ENCODE measurements at regions not wholly inside any gene's neighbourhood (a gene's known extent, or its start where the extent isn't known, plus 50 kb on each side); places are given as distances from the start of the nearest gene placed in this dataset.
A peak's percentile ranks its signal among the peaks of the same experiment; 100 is the strongest.

DNA sequence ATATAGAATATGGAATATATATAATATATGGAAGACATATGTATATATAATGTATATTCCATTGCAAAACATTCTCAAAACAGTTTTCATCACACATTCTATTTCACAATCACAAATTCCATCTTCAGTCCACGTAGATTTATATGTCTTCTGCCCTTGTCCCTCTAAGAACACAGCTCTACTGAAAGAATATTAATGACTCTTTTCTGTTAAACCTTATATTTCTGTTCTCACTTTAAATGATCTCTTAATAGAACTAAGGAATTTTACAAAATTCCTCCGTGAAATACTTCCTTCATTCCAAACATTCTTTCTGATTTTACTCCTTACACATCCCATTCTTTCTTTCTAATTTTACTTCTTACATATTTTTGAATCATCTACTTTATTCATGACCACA, 1043.1 kb upstream of the PABPC4L start:
- DNase-seq (no peak), ATAC-seq (ENCODE audit: insufficient read depth, low FRiP score) (no peak)
- no peak overlapping the region for H3K27ac ChIP-seq (ENCODE audit: low read depth in 1 of 2, low read length in 1 of 2)
- H3K9me3 ChIP-seq (ENCODE audit: control insufficient read depth in 4 of 4, insufficient read depth in 3 of 4, low read length in 3 of 4), result no peaks in the 10 kb centered on the region
- H3K9ac ChIP-seq (ENCODE audit: insufficient read depth in 1 of 2, low read length in 2 of 2), result no peak overlapping the region
- H3K4me1 ChIP-seq (ENCODE audit: control insufficient read depth in 5 of 5, insufficient read depth in 5 of 5, low read length in 5 of 5), result peaks cover 0 to 3% (median 0%) of the 10 kb centered on the region in 5 donors
- no peaks in the 10 kb centered on the region for H3K27me3 ChIP-seq (ENCODE audit: control insufficient read depth in 3 of 3, insufficient read depth in 3 of 3, low read length in 2 of 3)
- 54 to 69% methylated on average over 2 of the region's 2 CpGs for WGBS, 2 donors
- TF ChIP-seq, protein P1, sequence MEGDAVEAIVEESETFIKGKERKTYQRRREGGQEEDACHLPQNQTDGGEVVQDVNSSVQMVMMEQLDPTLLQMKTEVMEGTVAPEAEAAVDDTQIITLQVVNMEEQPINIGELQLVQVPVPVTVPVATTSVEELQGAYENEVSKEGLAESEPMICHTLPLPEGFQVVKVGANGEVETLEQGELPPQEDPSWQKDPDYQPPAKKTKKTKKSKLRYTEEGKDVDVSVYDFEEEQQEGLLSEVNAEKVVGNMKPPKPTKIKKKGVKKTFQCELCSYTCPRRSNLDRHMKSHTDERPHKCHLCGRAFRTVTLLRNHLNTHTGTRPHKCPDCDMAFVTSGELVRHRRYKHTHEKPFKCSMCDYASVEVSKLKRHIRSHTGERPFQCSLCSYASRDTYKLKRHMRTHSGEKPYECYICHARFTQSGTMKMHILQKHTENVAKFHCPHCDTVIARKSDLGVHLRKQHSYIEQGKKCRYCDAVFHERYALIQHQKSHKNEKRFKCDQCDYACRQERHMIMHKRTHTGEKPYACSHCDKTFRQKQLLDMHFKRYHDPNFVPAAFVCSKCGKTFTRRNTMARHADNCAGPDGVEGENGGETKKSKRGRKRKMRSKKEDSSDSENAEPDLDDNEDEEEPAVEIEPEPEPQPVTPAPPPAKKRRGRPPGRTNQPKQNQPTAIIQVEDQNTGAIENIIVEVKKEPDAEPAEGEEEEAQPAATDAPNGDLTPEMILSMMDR (IDR thresholded peaks at IDR 0.05; ENCODE audit: control extremely low read depth, extremely low read depth), result no peak
- H3K4me3 ChIP-seq, result no peak overlapping the region
- no peaks in the 10 kb centered on the region for H3K36me3 ChIP-seq (ENCODE audit: control insufficient read depth in 4 of 4, insufficient read depth in 4 of 4, low read length in 4 of 4)

DNA sequence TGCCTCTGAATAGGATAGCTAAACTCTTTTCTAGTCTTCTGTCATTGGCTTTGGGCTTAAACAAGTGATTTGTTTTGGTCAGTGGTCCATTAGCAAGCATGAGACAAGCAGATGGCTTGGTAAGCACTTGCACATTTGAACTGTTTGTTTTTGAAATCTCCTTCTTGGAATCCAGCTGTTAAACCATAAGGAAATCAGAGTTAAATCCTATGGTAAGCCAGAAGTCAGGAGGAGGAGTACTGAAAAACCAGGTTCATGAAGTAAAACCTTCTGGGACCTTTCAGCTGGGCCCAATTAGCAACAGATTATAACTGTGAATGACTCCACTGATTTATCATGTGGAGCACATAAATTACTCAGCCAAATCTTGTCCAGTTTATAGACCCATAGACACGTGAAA, 1042.5 kb upstream of the PABPC4L start:
- WGBS, 2 donors, result 39 to 51% methylated on average over 1 of the region's 1 CpG
- no peaks in the 10 kb centered on the region for H3K9me3 ChIP-seq (ENCODE audit: control insufficient read depth in 4 of 4, insufficient read depth in 3 of 4, low read length in 3 of 4)
- TF ChIP-seq, protein P1 (IDR thresholded peaks at IDR 0.05; ENCODE audit: control extremely low read depth, extremely low read depth), result no peak
- no peak for ATAC-seq (ENCODE audit: insufficient read depth, low FRiP score)
- no peaks in the 10 kb centered on the region for H3K27me3 ChIP-seq (ENCODE audit: control insufficient read depth in 3 of 3, insufficient read depth in 3 of 3, low read length in 2 of 3)
- no peak overlapping the region for H3K9ac ChIP-seq (ENCODE audit: insufficient read depth in 1 of 2, low read length in 2 of 2)
- no peak overlapping the region for H3K4me3 ChIP-seq
- no peaks in the 10 kb centered on the region for H3K36me3 ChIP-seq (ENCODE audit: control insufficient read depth in 4 of 4, insufficient read depth in 4 of 4, low read length in 4 of 4)
- no peak overlapping the region for H3K27ac ChIP-seq (ENCODE audit: low read depth in 1 of 2, low read length in 1 of 2)
- peaks cover 0 to 3% (median 0%) of the 10 kb centered on the region in 5 donors for H3K4me1 ChIP-seq (ENCODE audit: control insufficient read depth in 5 of 5, insufficient read depth in 5 of 5, low read length in 5 of 5)
- DNase-seq, result peak in 1 of 3 donors; percentile 7

- no peak for ATAC-seq (ENCODE audit: insufficient read depth, low FRiP score)
- DNase-seq, result peak; percentile 22 to 81 (median 65)
- Histone ChIP-seq H3K4me3 (no peak overlapping the region), H3K27me3 (ENCODE audit: control insufficient read depth in 3 of 3, insufficient read depth in 3 of 3, low read length in 2 of 3) (no peaks in the 10 kb centered on the region), H3K4me1 (ENCODE audit: control insufficient read depth in 5 of 5, insufficient read depth in 5 of 5, low read length in 5 of 5) (peaks cover 0 to 3% (median 0%) of the 10 kb centered on the region in 5 donors), H3K36me3 (ENCODE audit: control insufficient read depth in 4 of 4, insufficient read depth in 4 of 4, low read length in 4 of 4) (no peaks in the 10 kb centered on the region), H3K9ac (ENCODE audit: insufficient read depth in 1 of 2, low read length in 2 of 2) (no peak overlapping the region), H3K27ac (ENCODE audit: low read depth in 1 of 2, low read length in 1 of 2) (no peak overlapping the region), H3K9me3 (ENCODE audit: control insufficient read depth in 4 of 4, insufficient read depth in 3 of 4, low read length in 3 of 4) (no peaks in the 10 kb centered on the region)
- TF ChIP-seq, protein P1 (IDR thresholded peaks at IDR 0.05; ENCODE audit: control extremely low read depth, extremely low read depth), result no peak
- WGBS, 2 donors, result 64 to 77% methylated on average over 4 of the region's 4 CpGs
Observed at GRCh38 chr4:135240796-135241195, 1039.2 kb upstream of the PABPC4L start.

DNA sequence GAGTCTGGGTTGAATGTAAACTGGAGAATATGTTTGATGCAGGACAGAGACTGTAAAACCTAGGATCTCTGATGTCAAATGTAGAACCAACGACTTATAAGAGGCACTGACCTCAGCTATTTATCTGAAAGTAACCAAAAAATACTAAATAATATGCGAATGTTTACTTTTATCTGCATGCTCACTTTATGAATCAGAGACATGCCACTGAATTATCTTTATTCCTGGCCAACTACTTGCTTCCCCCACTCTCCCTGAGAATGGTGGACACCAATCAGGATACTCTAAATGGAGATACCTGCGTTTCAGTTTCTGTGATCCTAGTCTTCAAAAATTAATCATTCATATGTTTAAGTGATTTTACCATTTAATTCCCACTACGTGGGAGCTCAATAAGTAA, 1038.4 kb upstream of the PABPC4L start:
- H3K9me3 ChIP-seq (ENCODE audit: control insufficient read depth in 4 of 4, insufficient read depth in 3 of 4, low read length in 3 of 4), result no peaks in the 10 kb centered on the region
- no peak overlapping the region for H3K27ac ChIP-seq (ENCODE audit: low read depth in 1 of 2, low read length in 1 of 2)
- no peak overlapping the region for H3K4me3 ChIP-seq
- no peak overlapping the region for H3K9ac ChIP-seq (ENCODE audit: insufficient read depth in 1 of 2, low read length in 2 of 2)
- DNase-seq, result no peak
- ATAC-seq (ENCODE audit: insufficient read depth, low FRiP score), result no peak
- 71 to 72% methylated on average over 4 of the region's 4 CpGs for WGBS, 2 donors
- no peaks in the 10 kb centered on the region for H3K36me3 ChIP-seq (ENCODE audit: control insufficient read depth in 4 of 4, insufficient read depth in 4 of 4, low read length in 4 of 4)
- TF ChIP-seq, protein P1 (IDR thresholded peaks at IDR 0.05; ENCODE audit: control extremely low read depth, extremely low read depth), result no peak
- H3K27me3 ChIP-seq (ENCODE audit: control insufficient read depth in 3 of 3, insufficient read depth in 3 of 3, low read length in 2 of 3), result no peaks in the 10 kb centered on the region
- H3K4me1 ChIP-seq (ENCODE audit: control insufficient read depth in 5 of 5, insufficient read depth in 5 of 5, low read length in 5 of 5), result peaks cover 0 to 3% (median 0%) of the 10 kb centered on the region in 5 donors
